GM13976 (cell line): ENCODE measurements at regions not wholly inside any gene's neighbourhood (a gene's known extent, or its start where the extent isn't known, plus 50 kb on each side); places are given as distances from the start of the nearest gene placed in this dataset.

ENCODE experiments used
- DNase-seq: peaks from one replicate; pipeline ENCODE4 v3.0.0; 2012; ENCODE audit warnings: low spot score
- in situ Hi-C: fragments of 300-500 bp; cut with MboI; formaldehyde crosslinking; loops from one replicate; pipeline ENCODE4 v1.12.0; 2022; ENCODE audit warnings: low sequenced_read_pairs, mixed read lengths, inconsistent platforms; ENCODE audit not compliant: unreplicated experiment
- TF ChIP-seq, protein P1 (sequence below): IDR thresholded peaks from 2 replicates; pipeline ENCODE4 v1.5.1; 2012; ENCODE audit warnings: borderline replicate concordance, mild to moderate bottlenecking; ENCODE audit not compliant: insufficient read depth; ENCODE audit errors: extremely low read depth, missing control alignments, control extremely low read depth

DNA sequence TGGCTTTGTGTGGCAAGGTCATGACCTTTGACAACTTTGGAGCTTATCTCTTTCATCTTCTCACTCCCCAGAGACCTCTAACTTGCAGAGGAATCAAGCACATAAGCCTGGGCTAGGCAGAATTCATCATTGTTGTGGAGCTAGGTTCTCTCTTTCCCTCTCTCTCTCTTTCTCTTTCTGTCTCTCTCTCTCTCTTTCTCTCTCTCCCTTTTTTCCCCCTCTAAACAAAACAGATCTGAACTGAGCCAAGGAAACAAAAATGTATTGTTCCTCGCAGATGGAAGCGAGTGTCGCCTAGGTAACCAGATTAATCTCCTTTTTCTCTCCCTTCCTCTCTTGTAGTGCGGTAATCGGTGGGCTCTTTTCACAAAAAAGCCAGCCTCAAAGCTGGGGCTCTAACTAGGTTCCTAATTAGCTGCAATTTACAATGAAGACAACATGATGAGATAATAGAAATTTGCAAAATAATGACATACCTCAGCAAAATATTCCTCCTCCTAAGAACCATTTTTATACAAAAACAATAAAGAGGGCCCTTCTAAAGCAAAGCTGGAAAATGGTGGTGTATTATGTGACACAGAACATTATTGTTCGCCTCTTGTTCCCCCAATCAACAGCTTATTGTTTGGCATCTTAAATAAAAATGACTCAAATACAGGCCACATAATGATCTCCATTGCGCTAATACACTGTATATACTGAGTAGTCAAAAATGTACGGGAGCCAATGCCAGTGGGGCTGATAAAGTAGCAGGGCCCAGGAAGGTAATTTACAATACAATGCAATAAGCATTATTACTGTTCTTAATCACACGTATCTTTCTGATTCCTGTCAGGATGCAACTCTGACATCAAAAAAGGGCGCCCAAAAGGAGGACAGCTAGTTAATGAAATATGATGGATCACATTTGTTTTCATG is 65.7 kb upstream of the SOX5 start:
- DNase-seq, result no peak
- in situ Hi-C loops, result no loop called here
- TF ChIP-seq, protein P1, sequence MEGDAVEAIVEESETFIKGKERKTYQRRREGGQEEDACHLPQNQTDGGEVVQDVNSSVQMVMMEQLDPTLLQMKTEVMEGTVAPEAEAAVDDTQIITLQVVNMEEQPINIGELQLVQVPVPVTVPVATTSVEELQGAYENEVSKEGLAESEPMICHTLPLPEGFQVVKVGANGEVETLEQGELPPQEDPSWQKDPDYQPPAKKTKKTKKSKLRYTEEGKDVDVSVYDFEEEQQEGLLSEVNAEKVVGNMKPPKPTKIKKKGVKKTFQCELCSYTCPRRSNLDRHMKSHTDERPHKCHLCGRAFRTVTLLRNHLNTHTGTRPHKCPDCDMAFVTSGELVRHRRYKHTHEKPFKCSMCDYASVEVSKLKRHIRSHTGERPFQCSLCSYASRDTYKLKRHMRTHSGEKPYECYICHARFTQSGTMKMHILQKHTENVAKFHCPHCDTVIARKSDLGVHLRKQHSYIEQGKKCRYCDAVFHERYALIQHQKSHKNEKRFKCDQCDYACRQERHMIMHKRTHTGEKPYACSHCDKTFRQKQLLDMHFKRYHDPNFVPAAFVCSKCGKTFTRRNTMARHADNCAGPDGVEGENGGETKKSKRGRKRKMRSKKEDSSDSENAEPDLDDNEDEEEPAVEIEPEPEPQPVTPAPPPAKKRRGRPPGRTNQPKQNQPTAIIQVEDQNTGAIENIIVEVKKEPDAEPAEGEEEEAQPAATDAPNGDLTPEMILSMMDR, result no peak

DNA sequence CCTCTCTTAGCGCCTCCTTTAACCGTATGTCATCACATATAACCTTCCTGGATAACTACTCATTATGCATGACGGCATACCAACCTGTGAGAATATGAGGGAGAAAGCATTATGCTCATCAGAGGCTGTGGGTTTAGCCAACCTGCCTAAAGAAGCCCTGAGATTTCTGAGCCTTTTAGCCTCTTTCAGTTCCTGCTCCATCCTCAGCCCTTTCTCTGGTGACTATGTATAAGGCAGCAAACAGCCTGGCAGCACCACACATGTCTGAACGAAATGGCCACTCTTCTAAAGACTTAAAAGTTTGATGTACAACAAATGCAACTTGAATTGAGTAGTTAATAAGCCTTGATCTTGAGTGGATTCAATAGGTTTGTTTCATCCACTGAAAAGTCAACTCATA is 64.8 kb upstream of the SOX5 start:
- no peak for DNase-seq
- TF ChIP-seq, protein P1, result no peak
- in situ Hi-C loops, result no loop called here

DNA sequence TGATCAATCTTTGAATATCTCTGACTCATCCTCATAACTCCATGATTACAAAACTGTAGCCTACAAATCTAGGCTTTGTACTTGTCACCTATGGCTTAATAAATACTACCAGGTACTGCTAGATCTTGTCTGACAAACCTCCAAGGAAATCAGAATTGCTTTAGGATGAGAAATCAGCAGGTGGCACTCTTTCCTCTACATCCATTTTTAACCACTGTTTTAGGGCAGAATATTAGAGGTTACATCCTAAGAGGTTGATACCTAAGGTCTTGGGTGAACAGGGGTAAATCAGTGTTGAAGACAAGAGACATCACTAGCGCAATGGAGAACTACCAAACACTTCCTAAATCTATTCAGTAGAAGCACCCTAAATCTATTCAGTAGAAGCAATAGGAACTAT is 63.1 kb upstream of the SOX5 start:
- in situ Hi-C loops, result no loop called here
- no peak for DNase-seq
- TF ChIP-seq, protein P1, result no peak

DNA sequence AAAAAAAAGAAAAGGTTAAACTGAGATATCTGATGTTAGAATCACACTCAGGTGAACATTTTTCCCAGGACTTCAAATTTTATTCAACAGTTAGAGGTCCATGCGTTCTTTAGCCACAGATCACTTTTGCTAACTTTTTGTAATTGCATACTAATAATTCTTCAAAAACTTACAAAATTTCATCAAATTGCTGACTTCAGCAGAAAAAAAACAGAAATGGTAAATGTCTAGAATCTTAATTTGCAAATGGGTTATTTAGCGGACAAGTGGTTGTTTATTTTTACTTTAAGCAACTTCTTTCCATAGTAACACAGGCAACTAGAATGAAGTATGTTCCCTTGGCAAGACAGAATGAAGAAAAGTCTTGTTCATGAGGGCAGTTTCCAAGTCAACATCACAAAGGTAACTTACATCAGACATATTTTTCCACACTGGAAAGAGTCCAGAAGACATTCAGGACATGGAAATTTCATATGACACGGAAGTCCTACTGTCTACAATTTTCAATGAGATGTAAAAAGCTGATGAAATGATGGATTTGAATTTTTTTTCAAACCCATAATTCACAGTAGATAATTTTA is 62.5 kb upstream of the SOX5 start:
- no peak for DNase-seq
- in situ Hi-C loops, result no loop called here

DNA sequence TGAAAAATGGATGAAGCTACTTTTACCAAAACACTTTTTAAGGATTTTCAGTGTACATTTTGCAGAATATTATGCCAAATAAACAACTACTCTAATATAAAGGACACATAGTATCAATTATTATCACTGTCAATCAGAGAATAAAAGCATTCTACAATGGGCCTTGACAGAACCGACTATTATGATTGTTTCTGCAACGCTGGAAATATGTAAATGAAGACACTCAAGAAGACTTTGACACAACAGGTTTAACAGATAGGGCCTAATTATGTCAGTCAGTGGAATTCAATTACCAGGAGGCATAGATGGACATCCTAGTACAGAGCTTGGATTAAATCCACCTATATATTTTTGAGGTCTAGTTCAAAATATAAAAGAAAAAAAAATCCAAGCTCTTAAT is 58.7 kb upstream of the SOX5 start:
- no peak for DNase-seq
- TF ChIP-seq, protein P1, result no peak
- in situ Hi-C loops, result no loop called here

More for the DNA sequence above, 62.5 kb upstream of the SOX5 start:
- TF ChIP-seq, protein P1, result no peak
